Right atrium auricular region (tissue), 2 donors: ENCODE measurements at regions not wholly inside any gene's neighbourhood (a gene's known extent, or its start where the extent isn't known, plus 50 kb on each side); places are given as distances from the start of the nearest gene placed in this dataset.

Source experiments
- DNase-seq: peaks from one replicate; pipeline ENCODE4 v3.0.0-alpha.2; 2019; ENCODE audit warnings: low spot score
- H3K27ac ChIP-seq, 2 donors: fragments of 200-600 bp; sonication (generic); 1 replicate in 1 of 2; 2 replicates in 1 of 2; pipeline ENCODE4 v1.5.1; 2016 to 2019
- H3K27me3 ChIP-seq, 2 donors: fragments of 200-600 bp; sonication (generic); one replicate each; pipeline versions ENCODE4 v1.5.1 to v1.6.0; 2017 to 2019
- H3K36me3 ChIP-seq: fragments of 200-600 bp; sonication (generic); one replicate; pipeline ENCODE4 v1.5.1; 2016
- H3K4me1 ChIP-seq, 2 donors: fragments of 200-600 bp; sonication (generic); one replicate each; pipeline versions ENCODE4 v1.5.1 to v1.6.0; 2017 to 2019
- H3K4me3 ChIP-seq, 2 donors: fragments of 200-600 bp; sonication (generic); 1 replicate in 1 of 2; 2 replicates in 1 of 2; pipeline ENCODE4 v1.5.1; 2017 to 2019; ENCODE audit warnings: mild to moderate bottlenecking in 1 of 2, moderate library complexity in 1 of 2
- H3K9me3 ChIP-seq, 2 donors: fragments of 200-600 bp; sonication (generic); one replicate each; pipeline ENCODE4 v1.5.1; 2019
- TF ChIP-seq, protein P1 (sequence below), 2 donors: fragments of 200-600 bp; sonication (generic); IDR thresholded peaks; one replicate each; pipeline ENCODE4 v1.5.1; 2019; ENCODE audit warnings: antibody characterized with exemption in 2 of 2

DNA sequence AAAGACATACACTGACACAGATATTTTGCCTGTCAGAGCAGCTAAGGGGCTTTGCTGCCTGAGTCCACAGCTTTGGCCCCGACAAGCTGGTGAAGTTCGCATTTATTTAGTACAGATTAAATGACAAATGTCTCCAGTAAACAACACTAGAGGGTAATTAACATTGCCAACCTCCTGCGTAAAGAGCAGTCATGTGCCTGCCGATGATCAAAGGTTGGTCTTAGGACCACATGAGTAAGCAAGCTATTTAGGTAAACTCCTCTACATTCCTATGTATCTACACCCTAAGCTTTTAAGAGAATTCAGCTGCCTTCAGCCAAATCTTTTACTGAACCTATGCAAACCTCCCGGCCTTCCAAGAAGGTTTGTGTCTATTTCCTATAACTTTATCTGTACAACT, 73.0 kb upstream of the PJA2 start:
- no peak for DNase-seq
- no peak overlapping the region for H3K4me3 ChIP-seq
- no peaks in the 10 kb centered on the region for H3K27me3 ChIP-seq
- H3K4me1 ChIP-seq: peaks cover 0 to 28% of the 10 kb centered on the region in 2 donors
- TF ChIP-seq, protein P1, sequence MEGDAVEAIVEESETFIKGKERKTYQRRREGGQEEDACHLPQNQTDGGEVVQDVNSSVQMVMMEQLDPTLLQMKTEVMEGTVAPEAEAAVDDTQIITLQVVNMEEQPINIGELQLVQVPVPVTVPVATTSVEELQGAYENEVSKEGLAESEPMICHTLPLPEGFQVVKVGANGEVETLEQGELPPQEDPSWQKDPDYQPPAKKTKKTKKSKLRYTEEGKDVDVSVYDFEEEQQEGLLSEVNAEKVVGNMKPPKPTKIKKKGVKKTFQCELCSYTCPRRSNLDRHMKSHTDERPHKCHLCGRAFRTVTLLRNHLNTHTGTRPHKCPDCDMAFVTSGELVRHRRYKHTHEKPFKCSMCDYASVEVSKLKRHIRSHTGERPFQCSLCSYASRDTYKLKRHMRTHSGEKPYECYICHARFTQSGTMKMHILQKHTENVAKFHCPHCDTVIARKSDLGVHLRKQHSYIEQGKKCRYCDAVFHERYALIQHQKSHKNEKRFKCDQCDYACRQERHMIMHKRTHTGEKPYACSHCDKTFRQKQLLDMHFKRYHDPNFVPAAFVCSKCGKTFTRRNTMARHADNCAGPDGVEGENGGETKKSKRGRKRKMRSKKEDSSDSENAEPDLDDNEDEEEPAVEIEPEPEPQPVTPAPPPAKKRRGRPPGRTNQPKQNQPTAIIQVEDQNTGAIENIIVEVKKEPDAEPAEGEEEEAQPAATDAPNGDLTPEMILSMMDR (IDR thresholded peaks at IDR 0.05): no peak
- H3K9me3 ChIP-seq: no peaks in the 10 kb centered on the region
- no peaks in the 10 kb centered on the region for H3K36me3 ChIP-seq
- H3K27ac ChIP-seq: no peak overlapping the region

- peaks cover 0 to 8% of the 10 kb centered on the region in 2 donors for H3K4me1 ChIP-seq
- no peak for DNase-seq
- no peaks in the 10 kb centered on the region for H3K9me3 ChIP-seq
- no peak overlapping the region for H3K4me3 ChIP-seq
- H3K27me3 ChIP-seq: no peaks in the 10 kb centered on the region
- H3K27ac ChIP-seq: no peak overlapping the region
- H3K36me3 ChIP-seq: no peaks in the 10 kb centered on the region
- TF ChIP-seq, protein P1 (IDR thresholded peaks at IDR 0.05): peak in 1 of 2 donors; percentile 54
Measured at GRCh38 chr5:109479260-109479860, 69.6 kb upstream of the PJA2 start.

GRCh38 chr5:109478830-109479229, 69.1 kb upstream of the PJA2 start:
- TF ChIP-seq, protein P1 (IDR thresholded peaks at IDR 0.05): no peak

GRCh38 chr5:109476292-109476691, 66.5 kb upstream of the PJA2 start:
- TF ChIP-seq, protein P1 (IDR thresholded peaks at IDR 0.05): no peak
- no peak for DNase-seq
- H3K9me3 ChIP-seq: no peaks in the 10 kb centered on the region
- H3K27me3 ChIP-seq: no peaks in the 10 kb centered on the region
- no peaks in the 10 kb centered on the region for H3K36me3 ChIP-seq
- H3K27ac ChIP-seq: no peak overlapping the region
- H3K4me3 ChIP-seq: no peak overlapping the region
- no peaks in the 10 kb centered on the region for H3K4me1 ChIP-seq

More at GRCh38 chr5:109478830-109479229, 69.1 kb upstream of the PJA2 start:
- DNase-seq: no peak
- peaks cover 0 to 8% of the 10 kb centered on the region in 2 donors for H3K4me1 ChIP-seq
- no peaks in the 10 kb centered on the region for H3K27me3 ChIP-seq
- H3K27ac ChIP-seq: no peak overlapping the region
- H3K9me3 ChIP-seq: no peaks in the 10 kb centered on the region
- no peaks in the 10 kb centered on the region for H3K36me3 ChIP-seq
- no peak overlapping the region for H3K4me3 ChIP-seq

DNA sequence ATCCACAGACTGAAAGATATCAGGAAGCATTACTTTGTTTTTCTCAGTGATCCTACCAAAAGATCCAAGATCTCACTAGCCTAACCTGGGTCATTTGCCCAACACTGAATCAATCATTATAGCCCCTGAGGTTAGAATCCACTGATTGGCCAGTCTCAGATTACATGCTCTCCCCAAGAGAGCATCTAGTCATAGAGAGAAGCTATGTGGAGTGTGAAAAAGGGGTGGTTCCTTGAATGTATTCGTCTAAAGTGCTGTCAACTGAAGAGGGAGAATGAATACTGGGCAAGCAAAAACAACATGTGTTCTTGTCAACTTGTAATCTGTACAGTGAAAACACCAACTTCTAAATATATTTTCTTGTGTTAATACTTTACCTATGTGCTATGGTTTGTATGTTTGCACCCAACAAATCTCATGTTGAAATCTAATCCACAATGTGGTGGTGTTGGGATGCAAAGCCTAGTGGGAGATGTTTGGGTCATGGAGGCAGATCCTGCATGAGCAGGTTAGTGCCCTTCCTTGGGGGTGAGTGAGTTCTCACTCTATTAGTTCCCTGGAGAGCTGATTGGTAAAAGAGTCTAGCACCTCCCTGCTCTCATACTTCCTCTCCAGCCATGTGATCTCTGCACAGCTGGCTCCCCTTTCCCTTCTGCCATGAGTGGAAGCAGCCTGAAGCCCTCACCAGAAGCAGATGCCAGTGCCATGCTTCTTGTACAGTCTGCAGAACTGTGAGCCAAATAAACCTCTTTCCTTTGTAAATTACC, 60.3 kb upstream of the PJA2 start:
- Histone ChIP-seq H3K36me3 (no peaks in the 10 kb centered on the region), H3K27me3 (no peaks in the 10 kb centered on the region), H3K9me3 (no peaks in the 10 kb centered on the region), H3K4me3 (no peak overlapping the region), H3K4me1 (no peaks in the 10 kb centered on the region), H3K27ac (no peak overlapping the region)
- TF ChIP-seq, protein P1 (IDR thresholded peaks at IDR 0.05): no peak
- DNase-seq: no peak
